ENCODE measurements at regions not wholly inside any gene's neighbourhood (a gene's known extent, or its start where the extent isn't known, plus 50 kb on each side); places are given as distances from the start of the nearest gene placed in this dataset.

DNA sequence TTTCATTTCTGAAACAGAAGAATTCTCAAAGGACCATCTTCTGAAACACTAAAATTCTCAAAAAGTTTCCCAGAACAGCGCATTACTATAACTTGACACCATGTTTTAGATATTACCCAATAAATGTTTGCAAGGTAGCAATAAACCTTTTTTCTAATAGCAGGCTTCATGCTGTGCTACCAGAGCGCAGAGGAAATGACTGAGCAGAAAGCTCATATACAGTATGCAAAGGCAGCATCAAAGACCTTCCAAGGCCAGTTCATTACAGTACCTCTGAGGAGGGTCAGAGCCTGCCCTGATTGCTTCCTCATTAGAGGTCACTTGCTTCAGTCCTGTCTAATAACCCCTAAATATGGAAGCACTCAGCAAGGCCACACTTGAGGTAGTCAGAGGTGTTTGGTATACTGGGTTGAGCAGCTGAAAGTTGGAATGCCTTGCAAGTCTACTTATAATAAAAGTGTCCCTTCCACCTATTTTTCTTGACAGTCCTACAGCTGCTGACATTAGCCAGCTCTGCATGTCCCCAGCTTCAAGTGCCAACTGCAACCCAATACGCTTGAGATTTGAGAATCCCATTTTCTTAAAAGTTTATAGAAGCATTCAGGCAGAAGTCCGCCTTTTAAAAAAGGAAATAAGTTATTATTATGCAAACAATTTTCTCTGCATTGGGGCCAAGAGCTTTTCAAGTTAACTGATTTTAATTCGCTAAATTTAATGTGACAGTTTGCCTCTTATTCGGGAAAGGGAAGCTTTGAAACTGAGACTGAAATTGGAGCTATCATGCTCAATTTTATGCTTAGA is 207.2 kb downstream of the ZC3H11B start:
- H3K36me3 ChIP-seq (ENCODE audit: control insufficient read depth, insufficient read depth, low read length) = no peaks in the 10 kb centered on the region
- CTCF ChIA-PET = interaction anchor here (0.9 kb wide), 1 partner anchor 20 kb away, joined by 4 read pairs; no protein-coding TSS in a partner anchor
- H3K4me3 ChIP-seq (ENCODE audit: low read depth, low read length) = no peak overlapping the region
- no peak for DNase-seq (ENCODE audit: low read depth)
- TF ChIP-seq, protein P1, sequence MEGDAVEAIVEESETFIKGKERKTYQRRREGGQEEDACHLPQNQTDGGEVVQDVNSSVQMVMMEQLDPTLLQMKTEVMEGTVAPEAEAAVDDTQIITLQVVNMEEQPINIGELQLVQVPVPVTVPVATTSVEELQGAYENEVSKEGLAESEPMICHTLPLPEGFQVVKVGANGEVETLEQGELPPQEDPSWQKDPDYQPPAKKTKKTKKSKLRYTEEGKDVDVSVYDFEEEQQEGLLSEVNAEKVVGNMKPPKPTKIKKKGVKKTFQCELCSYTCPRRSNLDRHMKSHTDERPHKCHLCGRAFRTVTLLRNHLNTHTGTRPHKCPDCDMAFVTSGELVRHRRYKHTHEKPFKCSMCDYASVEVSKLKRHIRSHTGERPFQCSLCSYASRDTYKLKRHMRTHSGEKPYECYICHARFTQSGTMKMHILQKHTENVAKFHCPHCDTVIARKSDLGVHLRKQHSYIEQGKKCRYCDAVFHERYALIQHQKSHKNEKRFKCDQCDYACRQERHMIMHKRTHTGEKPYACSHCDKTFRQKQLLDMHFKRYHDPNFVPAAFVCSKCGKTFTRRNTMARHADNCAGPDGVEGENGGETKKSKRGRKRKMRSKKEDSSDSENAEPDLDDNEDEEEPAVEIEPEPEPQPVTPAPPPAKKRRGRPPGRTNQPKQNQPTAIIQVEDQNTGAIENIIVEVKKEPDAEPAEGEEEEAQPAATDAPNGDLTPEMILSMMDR (IDR thresholded peaks at IDR 0.05; ENCODE audit: insufficient read depth, low read depth, low read length) = no peak
- POLR2A ChIA-PET = no interaction called here
- no peaks in the 10 kb centered on the region for H3K27me3 ChIP-seq (ENCODE audit: control insufficient read depth, insufficient read depth, low read length)

DNA sequence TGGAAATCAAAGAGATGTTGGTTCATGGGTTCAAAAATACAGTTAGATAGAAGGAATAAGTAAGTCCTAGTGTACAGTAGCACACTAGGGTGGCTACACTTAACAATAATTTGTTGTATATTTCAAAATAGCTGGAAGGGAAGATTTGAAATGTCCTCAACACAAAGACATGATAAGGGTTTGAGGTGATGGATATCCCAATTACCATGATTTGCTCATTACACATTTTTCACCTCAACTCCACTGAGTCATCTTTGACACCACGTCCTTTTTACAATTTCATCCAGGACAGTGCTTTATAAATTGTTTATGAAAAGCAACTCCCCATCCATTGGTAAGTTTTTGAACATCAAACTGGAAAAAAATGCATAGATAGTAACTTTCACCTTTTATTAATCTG is 208.3 kb downstream of the ZC3H11B start:
- ChIA-PET CTCF (no interaction called here), POLR2A (no interaction called here)
- no peak for DNase-seq (ENCODE audit: low read depth)

DNA sequence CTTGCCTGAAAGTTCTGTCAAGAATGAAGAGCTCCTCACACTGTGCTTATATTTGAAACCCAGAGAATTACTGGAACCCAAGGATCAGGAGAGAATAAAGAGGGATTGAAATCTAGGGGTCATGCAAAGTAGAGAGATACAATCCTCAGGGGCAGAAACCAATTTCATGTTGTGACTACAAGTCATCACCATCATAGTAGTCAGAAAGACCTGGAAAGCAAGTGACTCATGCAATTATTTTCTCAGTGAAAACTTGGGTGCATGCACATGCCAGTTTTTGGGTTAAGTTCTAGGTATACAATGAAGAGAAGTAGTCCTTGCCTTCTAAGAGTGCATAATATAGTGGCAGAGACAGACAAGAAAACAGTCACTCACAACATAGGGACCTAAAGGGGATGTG is 210.0 kb downstream of the ZC3H11B start:
- DNase-seq (ENCODE audit: low read depth) = no peak

More for the DNA sequence above, 208.3 kb downstream of the ZC3H11B start:
- Histone ChIP-seq H3K27me3 (ENCODE audit: control insufficient read depth, insufficient read depth, low read length) (no peaks in the 10 kb centered on the region), H3K36me3 (ENCODE audit: control insufficient read depth, insufficient read depth, low read length) (no peaks in the 10 kb centered on the region), H3K4me3 (ENCODE audit: low read depth, low read length) (no peak overlapping the region)
- TF ChIP-seq, protein P1 (IDR thresholded peaks at IDR 0.05; ENCODE audit: insufficient read depth, low read depth, low read length) = no peak

DNA sequence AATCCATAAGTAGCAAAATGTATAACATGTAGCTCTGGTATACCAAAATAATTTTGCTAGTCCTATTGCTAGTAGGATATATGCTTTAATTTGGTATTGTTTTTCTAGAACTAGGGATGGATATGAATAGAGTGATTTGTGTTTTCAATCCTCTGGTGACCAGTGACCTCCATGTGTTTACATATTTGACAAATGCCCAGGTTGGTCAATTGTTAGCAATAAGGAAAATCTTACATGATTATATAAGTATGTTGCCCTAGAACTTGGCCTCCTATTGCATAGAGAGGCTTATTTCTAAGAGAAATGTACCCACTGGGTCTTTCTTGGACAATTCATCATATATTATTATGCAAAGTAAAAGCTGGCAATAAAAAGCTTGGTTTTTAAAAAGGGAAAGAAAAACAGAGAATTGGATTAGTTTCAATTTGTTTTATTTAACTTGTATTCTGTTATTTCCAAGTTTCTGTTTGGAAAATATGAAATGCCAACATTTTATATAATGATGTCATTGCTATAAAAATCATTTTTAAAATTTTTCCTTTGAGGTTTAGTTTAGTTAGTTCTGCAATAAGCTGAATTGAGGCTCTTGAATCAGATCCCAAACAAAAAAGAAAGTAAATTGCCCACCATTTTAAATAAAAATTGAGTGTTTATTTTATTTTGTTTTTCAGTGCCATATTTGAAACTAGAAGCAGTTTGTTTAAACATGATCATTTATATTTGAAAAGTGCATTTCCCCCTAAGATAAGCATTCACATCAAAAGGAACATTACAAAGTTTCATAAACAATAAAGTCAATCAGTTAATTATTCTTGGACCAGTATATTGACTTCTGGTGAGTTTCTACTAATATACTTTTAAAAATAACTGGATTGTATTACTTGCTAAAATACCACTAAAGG is 210.9 kb downstream of the ZC3H11B start:
- no peaks in the 10 kb centered on the region for H3K36me3 ChIP-seq (ENCODE audit: control insufficient read depth, insufficient read depth, low read length)
- no peaks in the 10 kb centered on the region for H3K27me3 ChIP-seq (ENCODE audit: control insufficient read depth, insufficient read depth, low read length)
- ChIA-PET CTCF (no interaction called here), POLR2A (no interaction called here)
- TF ChIP-seq, protein P1 (IDR thresholded peaks at IDR 0.05; ENCODE audit: insufficient read depth, low read depth, low read length) = no peak
- H3K4me3 ChIP-seq (ENCODE audit: low read depth, low read length) = no peak overlapping the region
- no peak for DNase-seq (ENCODE audit: low read depth)

More for the DNA sequence above, 210.0 kb downstream of the ZC3H11B start:
- ChIA-PET POLR2A (no interaction called here), CTCF (interaction anchor here (1.1 kb wide), 1 partner anchor 18 kb away, joined by 3 read pairs; no protein-coding TSS in a partner anchor)
- no peak overlapping the region for H3K4me3 ChIP-seq (ENCODE audit: low read depth, low read length)
- H3K27me3 ChIP-seq (ENCODE audit: control insufficient read depth, insufficient read depth, low read length) = no peaks in the 10 kb centered on the region
- TF ChIP-seq, protein P1 (IDR thresholded peaks at IDR 0.05; ENCODE audit: insufficient read depth, low read depth, low read length) = no peak
- H3K36me3 ChIP-seq (ENCODE audit: control insufficient read depth, insufficient read depth, low read length) = no peaks in the 10 kb centered on the region

DNA sequence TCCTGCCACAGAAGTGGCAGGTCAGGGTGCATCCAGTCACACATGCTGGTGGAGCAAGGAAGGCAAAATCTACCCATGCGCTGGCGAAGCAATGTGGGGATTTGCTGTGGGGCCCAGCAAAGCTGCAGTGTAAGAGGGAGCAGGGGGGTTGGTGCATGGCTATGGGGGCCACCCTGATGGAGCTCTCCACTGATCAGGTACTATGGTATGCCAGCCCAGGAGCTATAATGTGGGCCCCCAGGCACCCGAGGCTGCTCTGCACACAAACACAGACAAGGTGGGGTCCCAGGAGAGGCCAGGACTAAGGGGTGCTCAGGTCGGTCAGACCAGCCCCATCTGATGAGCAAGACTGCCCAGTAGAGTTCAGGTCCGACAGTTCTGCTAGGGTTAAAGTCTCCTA is 213.5 kb downstream of the ZC3H11B start:
- H3K4me3 ChIP-seq (ENCODE audit: low read depth, low read length) = no peak overlapping the region
- POLR2A ChIA-PET = no interaction called here
- DNase-seq (ENCODE audit: low read depth) = no peak
- TF ChIP-seq, protein P1 (IDR thresholded peaks at IDR 0.05; ENCODE audit: insufficient read depth, low read depth, low read length) = no peak
- no peaks in the 10 kb centered on the region for H3K36me3 ChIP-seq (ENCODE audit: control insufficient read depth, insufficient read depth, low read length)
- no peaks in the 10 kb centered on the region for H3K27me3 ChIP-seq (ENCODE audit: control insufficient read depth, insufficient read depth, low read length)
- CTCF ChIA-PET = interaction anchor here (0.7 kb wide), 1 partner anchor 13 kb away, joined by 3 read pairs; no protein-coding TSS in a partner anchor

Measured in BJ (cell line).